ENCODE measurements at regions not wholly inside any gene's neighbourhood (a gene's known extent, or its start where the extent isn't known, plus 50 kb on each side); places are given as distances from the start of the nearest gene placed in this dataset.
"Not testable (repeated sequence)": the region's sequence is repeated elsewhere in the genome, so short reads cannot be mapped to it uniquely, and the experiment has no call there.

- no peak for DNase-seq
Observed at GRCh38 chr3:157856078-157856939, 249.9 kb downstream of the SHOX2 start.

DNA sequence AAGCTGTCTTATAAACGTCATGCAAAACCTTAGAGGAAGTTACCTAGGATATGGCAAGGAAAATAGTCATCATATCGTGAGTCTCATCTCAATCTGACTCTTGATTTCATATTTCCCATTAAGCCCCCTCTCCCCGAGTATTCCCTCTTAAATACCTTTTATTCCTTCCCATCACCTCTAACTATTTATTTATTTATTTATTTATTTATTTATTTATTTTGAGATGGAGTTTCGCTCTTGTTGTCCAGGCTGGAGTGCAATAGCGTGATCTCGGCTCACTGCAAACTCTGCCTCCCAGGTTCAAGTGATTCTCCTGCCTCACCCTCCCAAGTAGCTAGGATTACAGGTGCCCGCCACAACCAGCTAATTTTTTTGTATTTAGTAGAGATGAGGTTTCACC, 260.4 kb downstream of the SHOX2 start:
- DNase-seq, result not testable (repeated sequence)

- no peak for DNase-seq
Observed at GRCh38 chr3:157844800-157845565, 261.2 kb downstream of the SHOX2 start.

- no peak for DNase-seq
Observed at GRCh38 chr3:157844216-157844615, 262.0 kb downstream of the SHOX2 start.

- no peak for DNase-seq
Observed at GRCh38 chr3:157841029-157841428, 265.2 kb downstream of the SHOX2 start.

DNA sequence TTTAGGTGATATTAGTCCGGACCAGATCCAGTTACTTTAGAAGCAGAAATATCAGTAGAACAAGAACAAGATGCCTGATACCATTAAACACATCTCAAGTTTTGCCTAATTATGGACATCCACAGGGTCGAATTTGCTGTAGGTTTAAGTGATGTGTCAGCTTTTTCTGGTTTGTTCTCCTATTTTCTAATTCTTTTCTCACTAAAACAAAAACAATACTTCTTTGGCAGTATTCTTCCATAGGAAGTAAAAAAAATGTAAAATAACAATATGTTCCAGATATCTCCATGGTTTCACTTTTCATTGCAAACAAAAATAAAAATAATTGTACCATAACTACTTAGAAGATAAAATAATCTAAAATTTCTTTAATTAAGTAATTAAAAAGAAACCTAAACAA, 265.7 kb downstream of the SHOX2 start:
- no peak for DNase-seq

DNA sequence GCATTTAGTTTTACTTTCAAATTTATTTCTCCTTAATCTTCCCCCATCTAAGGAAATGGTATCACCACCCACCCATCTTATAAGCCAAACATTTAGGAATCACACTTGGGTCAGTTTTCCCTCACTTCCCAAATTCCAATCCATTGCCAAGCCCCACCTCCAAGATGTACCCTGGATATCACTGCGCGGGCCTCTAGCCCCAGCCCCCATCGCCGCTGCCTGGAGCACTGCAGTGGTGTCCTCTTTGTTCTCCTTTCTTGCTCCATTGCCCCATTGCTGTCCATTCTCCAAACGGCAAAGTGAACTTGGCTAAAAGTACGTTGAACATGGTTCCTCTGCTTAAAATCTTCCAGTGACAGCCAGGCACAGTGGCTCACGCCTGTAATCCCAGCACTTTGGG, 267.8 kb downstream of the SHOX2 start:
- no peak for DNase-seq

- DNase-seq, result no peak
Observed at GRCh38 chr3:157837336-157837735, 268.9 kb downstream of the SHOX2 start.

DNA sequence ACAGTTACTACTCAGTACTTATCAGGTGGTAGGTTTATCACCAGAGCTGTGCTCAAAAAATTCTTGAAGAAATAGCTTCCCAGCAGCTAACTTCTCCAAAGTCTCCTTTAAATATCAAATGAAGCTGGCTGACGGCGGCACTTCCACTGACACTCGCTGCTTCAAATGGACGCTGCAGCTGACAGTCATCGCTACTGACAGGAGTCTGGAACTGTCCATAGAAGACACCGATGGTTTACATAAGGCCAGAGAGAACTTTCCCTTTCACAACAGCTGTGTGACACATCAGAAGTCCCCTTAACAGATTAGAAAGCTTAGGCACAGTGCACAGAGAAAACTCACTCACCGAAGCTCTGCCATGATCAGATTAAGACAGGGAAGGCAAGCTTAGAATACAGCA, 270.2 kb downstream of the SHOX2 start:
- no peak for DNase-seq

GRCh38 chr3:157832588-157832987, 273.6 kb downstream of the SHOX2 start:
- no peak for DNase-seq

DNA sequence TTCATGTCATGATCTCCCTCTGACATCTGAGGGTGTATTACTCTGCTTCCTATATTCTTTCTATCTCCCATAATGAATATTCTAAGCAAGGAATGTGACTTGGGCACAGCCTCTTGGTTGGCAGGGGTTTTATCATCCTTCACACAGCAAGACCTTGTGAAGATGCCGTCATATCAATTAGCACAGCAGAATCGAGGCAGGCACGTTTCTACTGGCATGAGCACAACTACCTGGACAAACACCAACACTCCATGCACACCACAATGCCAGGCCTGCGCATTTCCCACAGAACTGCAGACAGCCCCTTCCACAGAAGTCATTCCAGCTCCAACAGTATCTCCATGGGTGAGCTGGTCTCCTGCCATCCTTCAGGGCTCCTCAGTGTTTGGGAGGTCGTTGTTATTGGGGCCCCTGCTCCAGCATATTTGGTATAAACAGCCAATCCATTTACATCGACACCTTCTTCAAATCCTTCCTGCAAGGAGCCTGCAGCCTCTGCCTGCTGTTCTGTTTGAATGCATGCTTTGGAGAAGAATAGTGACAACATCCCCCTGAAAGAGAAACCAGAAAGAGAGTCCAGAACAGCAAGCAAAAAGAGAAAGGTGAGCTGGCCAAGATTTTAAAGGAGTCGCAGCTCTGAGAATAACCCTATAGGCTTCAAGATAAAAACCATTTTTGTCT, 275.5 kb downstream of the SHOX2 start:
- no peak for DNase-seq

DNA sequence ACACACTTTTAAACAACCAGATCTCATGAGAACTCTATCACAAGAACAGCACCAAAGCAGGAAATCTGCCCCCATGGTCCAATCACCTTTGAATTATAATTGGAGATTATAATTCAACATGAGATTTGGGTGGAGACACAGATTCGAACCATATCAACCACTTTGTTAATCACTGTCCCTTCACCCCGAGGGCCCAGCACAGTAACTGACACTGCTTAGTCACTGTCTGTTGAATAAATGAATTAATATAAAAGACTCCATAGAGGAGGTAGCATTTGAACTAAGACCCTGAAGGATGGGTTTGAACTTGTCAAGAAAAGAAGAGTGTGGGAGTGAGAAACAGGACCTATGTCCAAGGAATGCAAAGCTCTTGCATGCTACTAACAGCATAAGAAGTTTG, 276.4 kb downstream of the SHOX2 start:
- DNase-seq, result no peak

DNA sequence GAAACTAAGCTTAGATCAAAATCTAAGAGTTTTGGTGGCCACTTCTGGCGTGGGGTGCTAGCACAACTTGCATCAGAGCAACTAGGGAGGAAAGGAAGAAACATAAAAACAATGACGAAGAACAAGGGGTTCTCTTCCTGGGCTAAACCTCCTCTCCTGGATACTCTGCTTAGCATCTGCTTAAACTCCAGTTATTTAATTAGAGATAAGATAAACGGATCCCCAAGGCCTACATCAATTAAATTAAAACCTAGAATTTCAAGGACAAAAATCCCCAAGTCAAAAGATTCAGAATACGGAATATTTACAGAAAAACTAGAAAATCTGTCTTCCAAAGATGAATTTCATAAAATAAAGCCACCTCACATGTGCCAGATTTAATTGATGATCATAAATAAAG, 281.9 kb downstream of the SHOX2 start:
- no peak for DNase-seq

DNA sequence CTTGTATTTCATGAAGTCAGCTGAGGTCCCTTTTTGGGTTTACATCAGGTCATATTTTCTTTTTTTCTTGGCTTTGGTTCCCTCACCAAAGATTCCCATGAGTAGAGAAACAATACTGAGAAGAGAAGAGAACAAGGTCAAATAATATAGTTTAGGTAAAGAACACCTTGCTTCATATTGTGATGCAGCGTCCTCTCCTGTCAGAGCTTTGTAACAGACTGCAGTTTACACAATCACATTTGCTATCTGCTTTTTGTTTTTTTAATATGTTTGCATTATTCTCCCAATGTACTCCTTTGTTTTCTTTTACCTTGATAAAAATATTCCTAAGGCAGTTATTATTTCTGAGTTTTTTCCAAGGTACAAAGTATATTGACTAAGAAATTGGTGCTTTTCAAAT, 283.2 kb downstream of the SHOX2 start:
- no peak for DNase-seq

DNA sequence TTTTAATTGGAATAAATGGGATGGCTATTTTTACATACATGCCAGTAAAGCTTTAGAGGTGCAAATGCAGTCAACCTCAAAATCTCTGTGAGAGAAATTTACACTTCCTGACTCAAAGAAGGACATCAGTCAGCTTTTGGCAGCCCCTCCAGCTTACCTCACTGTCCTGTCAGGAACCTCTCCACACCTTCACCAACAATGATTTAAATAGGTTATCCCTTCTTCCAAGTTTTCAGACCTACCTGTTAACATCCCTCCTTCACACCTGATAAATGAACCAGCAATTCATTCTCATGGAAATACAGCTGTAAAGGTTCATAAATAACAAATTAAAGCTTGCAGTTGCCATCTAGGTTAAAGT, 286.1 kb downstream of the SHOX2 start:
- DNase-seq, result no peak

- DNase-seq, result no peak
Observed at GRCh38 chr3:157819270-157820156, 286.7 kb downstream of the SHOX2 start.

DNA sequence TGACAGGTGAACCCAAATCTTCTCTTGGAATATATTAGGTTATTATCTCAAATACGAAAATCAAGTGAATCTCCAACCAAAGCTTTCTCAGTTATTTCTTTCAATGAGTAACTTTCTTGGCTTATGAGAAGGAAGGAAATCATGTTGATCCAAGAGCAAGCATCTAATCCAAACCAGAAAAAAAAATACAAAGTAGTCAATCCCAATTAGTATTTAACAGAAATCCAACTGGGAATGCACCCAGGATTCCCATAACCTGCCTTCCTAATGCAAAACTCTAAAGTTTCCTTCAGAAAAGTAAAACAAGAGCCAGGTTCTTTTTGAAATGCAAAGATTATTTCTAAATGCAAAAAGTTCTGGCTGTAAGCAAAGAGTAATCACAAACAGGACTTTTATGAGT, 289.3 kb downstream of the SHOX2 start:
- DNase-seq, result no peak

- DNase-seq, result no peak
Observed at GRCh38 chr3:157816296-157816695, 289.9 kb downstream of the SHOX2 start.

DNA sequence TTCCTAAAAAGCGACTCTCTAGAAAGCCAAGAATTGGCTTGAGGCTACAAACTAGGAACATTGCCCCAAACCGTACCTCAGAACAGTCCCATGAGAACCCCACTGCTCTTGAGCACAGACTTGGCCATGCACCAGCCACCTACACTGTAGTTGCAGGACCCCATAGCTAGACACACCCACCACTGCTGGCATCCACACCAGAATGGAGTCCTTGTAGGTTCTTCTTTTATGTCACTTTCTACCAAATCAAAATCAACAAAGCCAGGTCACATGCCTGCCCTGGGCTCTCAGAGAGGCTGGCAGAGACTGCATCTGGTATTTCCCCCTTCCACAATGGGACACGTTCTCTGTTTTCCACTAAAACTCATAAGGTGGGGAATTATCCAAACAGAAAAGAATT, 290.5 kb downstream of the SHOX2 start:
- no peak for DNase-seq

- no peak for DNase-seq
Observed at GRCh38 chr3:157810924-157811718, 295.1 kb downstream of the SHOX2 start.

GRCh38 chr3:157807280-157807679, 298.9 kb downstream of the SHOX2 start:
- DNase-seq, result no peak

DNA sequence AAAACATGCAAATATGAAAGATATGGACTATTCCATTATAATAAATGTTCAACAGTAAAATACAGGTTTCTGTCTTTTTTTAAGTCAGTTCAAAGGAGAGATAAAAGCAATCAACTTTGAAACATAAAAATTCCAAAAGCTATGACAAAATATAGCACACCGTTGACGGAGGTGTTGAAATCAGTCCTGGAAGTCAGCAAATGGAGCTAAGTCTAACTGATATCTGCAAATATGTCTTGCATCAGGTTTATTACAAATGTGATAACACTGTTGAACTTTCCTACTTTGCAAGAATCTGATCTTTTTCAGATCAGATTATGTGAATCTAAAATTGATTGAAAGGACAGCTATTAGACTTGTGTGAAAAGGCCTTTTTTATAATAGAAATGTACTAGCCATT, 300.7 kb downstream of the SHOX2 start:
- DNase-seq, result no peak
